ENCODE measurements at regions not wholly inside any gene's neighbourhood (a gene's known extent, or its start where the extent isn't known, plus 50 kb on each side); places are given as distances from the start of the nearest gene placed in this dataset.

GRCh38 chr15:62823561-62823960 is 219.0 kb upstream of the TPM1 start:
- no peak for DNase-seq

- DNase-seq = no peak
Observed at GRCh38 chr15:62824111-62825015, 218.2 kb upstream of the TPM1 start.

GRCh38 chr15:62825191-62825590 is 217.4 kb upstream of the TPM1 start:
- no peak for DNase-seq

GRCh38 chr15:62826561-62826960 is 216.0 kb upstream of the TPM1 start:
- DNase-seq = no peak

GRCh38 chr15:62828364-62828763 is 214.2 kb upstream of the TPM1 start:
- no peak for DNase-seq

- no peak for DNase-seq
Observed at GRCh38 chr15:62832231-62832630, 210.3 kb upstream of the TPM1 start.

GRCh38 chr15:62833646-62834045 is 208.9 kb upstream of the TPM1 start:
- no peak for DNase-seq

- no peak for DNase-seq
Observed at GRCh38 chr15:62834686-62835329, 207.7 kb upstream of the TPM1 start.

- DNase-seq = no peak
Observed at GRCh38 chr15:62835351-62835750, 207.2 kb upstream of the TPM1 start.

GRCh38 chr15:62835762-62836161 is 206.8 kb upstream of the TPM1 start:
- DNase-seq = no peak

GRCh38 chr15:62840526-62841268 is 201.8 kb upstream of the TPM1 start:
- no peak for DNase-seq

GRCh38 chr15:62841269-62841628 is 201.3 kb upstream of the TPM1 start:
- DNase-seq = no peak

- no peak for DNase-seq
Observed at GRCh38 chr15:62841891-62842559, 200.5 kb upstream of the TPM1 start.

- DNase-seq = no peak
Observed at GRCh38 chr15:62843311-62843710, 199.2 kb upstream of the TPM1 start.

- DNase-seq = no peak
Observed at GRCh38 chr15:62844564-62845240, 197.8 kb upstream of the TPM1 start.

- no peak for DNase-seq
Observed at GRCh38 chr15:62845241-62846126, 197.1 kb upstream of the TPM1 start.

- DNase-seq = no peak
Observed at GRCh38 chr15:62846131-62846804, 196.3 kb upstream of the TPM1 start.

- DNase-seq = no peak
Observed at GRCh38 chr15:62846805-62847495, 195.6 kb upstream of the TPM1 start.

- peak; percentile 27 for DNase-seq
Observed at GRCh38 chr15:62847900-62848489, 194.6 kb upstream of the TPM1 start.

- DNase-seq = no peak
Observed at GRCh38 chr15:62848632-62849050, 193.9 kb upstream of the TPM1 start.

Data from NCI-H526 treated with DMSO at 0.1 percent for 48 hours (cell line).